GM18508 (cell line): ENCODE measurements at regions not wholly inside any gene's neighbourhood (a gene's known extent, or its start where the extent isn't known, plus 50 kb on each side); places are given as distances from the start of the nearest gene placed in this dataset.
A peak's percentile ranks its signal among the peaks of the same experiment; 100 is the strongest.

Experiments
- ATAC-seq: cut with Tn5 transposase; IDR thresholded peaks from one replicate; pipeline ENCODE4 v1.9.1; 2021; ENCODE audit warnings: moderate number of reproducible peaks; ENCODE audit not compliant: insufficient read depth, unreplicated experiment

- no peak for ATAC-seq
Measured at GRCh38 chr1:221948459-221948858, 206.6 kb upstream of the DUSP10 start.

GRCh38 chr1:221947731-221948130 lies 205.8 kb upstream of the DUSP10 start:
- no peak for ATAC-seq

GRCh38 chr1:221946768-221947167 lies 204.9 kb upstream of the DUSP10 start:
- no peak for ATAC-seq

GRCh38 chr1:221945669-221946068 lies 203.8 kb upstream of the DUSP10 start:
- no peak for ATAC-seq

GRCh38 chr1:221944247-221944870 lies 202.5 kb upstream of the DUSP10 start:
- no peak for ATAC-seq

GRCh38 chr1:221940631-221941030 lies 198.7 kb upstream of the DUSP10 start:
- no peak for ATAC-seq

GRCh38 chr1:221939607-221940006 lies 197.7 kb upstream of the DUSP10 start:
- ATAC-seq: peak; percentile 81

GRCh38 chr1:221937155-221937953 lies 195.5 kb upstream of the DUSP10 start:
- peak; percentile 36 for ATAC-seq

GRCh38 chr1:221933814-221934213 lies 191.9 kb upstream of the DUSP10 start:
- no peak for ATAC-seq

GRCh38 chr1:221926441-221926840 lies 184.6 kb upstream of the DUSP10 start:
- ATAC-seq: no peak

- no peak for ATAC-seq
Measured at GRCh38 chr1:221925947-221926346, 184.1 kb upstream of the DUSP10 start.

- ATAC-seq: no peak
Measured at GRCh38 chr1:221923929-221924598, 182.2 kb upstream of the DUSP10 start.

GRCh38 chr1:221921936-221922335 lies 180.0 kb upstream of the DUSP10 start:
- ATAC-seq: no peak

- no peak for ATAC-seq
Measured at GRCh38 chr1:221919743-221920142, 177.9 kb upstream of the DUSP10 start.

- ATAC-seq: no peak
Measured at GRCh38 chr1:221919341-221919740, 177.5 kb upstream of the DUSP10 start.

- no peak for ATAC-seq
Measured at GRCh38 chr1:221916176-221916575, 174.3 kb upstream of the DUSP10 start.

- no peak for ATAC-seq
Measured at GRCh38 chr1:221915764-221916163, 173.9 kb upstream of the DUSP10 start.

- ATAC-seq: no peak
Measured at GRCh38 chr1:221913351-221913892, 171.5 kb upstream of the DUSP10 start.

GRCh38 chr1:221912230-221912629 lies 170.3 kb upstream of the DUSP10 start:
- ATAC-seq: no peak

GRCh38 chr1:221911714-221912113 lies 169.8 kb upstream of the DUSP10 start:
- ATAC-seq: no peak

GRCh38 chr1:221910222-221910621 lies 168.3 kb upstream of the DUSP10 start:
- no peak for ATAC-seq
